HEK293T (cell line): ENCODE measurements at regions not wholly inside any gene's neighbourhood (a gene's known extent, or its start where the extent isn't known, plus 50 kb on each side); places are given as distances from the start of the nearest gene placed in this dataset.

Experiments used
- BHLHE40 ChIP-seq: fragments of 450-650 bp; IDR thresholded peaks from 2 replicates; pipeline ENCODE4 v1.6.1; 2016; ENCODE audit warnings: mild to moderate bottlenecking, moderate library complexity, borderline replicate concordance
- ELF4 ChIP-seq: fragments of 450-650 bp; IDR thresholded peaks from 2 replicates; pipeline ENCODE4 v1.6.1; 2017; ENCODE audit warnings: antibody characterized with exemption
- FOXA1 ChIP-seq: fragments of 450-650 bp; IDR thresholded peaks from 2 replicates; pipeline ENCODE4 v1.6.1; 2016; ENCODE audit warnings: mild to moderate bottlenecking
- FOXK2 ChIP-seq: fragments of 450-650 bp; IDR thresholded peaks from 2 replicates; pipeline ENCODE4 v1.6.1; 2016; ENCODE audit warnings: mild to moderate bottlenecking
- FOXM1 ChIP-seq: fragments of 450-650 bp; IDR thresholded peaks from 2 replicates; pipeline ENCODE4 v1.6.1; 2017; ENCODE audit warnings: mild to moderate bottlenecking, borderline replicate concordance
- HDGF ChIP-seq: fragments of 450-650 bp; IDR thresholded peaks from 2 replicates; pipeline ENCODE4 v1.6.1; 2017; ENCODE audit warnings: antibody characterized with exemption, borderline replicate concordance
- L3MBTL2 ChIP-seq: fragments of 450-650 bp; conservative IDR thresholded peaks from 2 replicates; pipeline ENCODE4 v1.6.1; 2016; ENCODE audit warnings: mild to moderate bottlenecking
- NFRKB ChIP-seq: fragments of 450-650 bp; IDR thresholded peaks from 2 replicates; pipeline ENCODE4 v1.6.1; 2016; ENCODE audit warnings: mild to moderate bottlenecking, moderate library complexity
- SP1 ChIP-seq: fragments of 450-650 bp; IDR thresholded peaks from 2 replicates; pipeline ENCODE4 v1.6.1; 2017
- SUZ12 ChIP-seq: fragments of 450-650 bp; IDR thresholded peaks from 2 replicates; pipeline ENCODE4 v1.6.1; 2016; ENCODE audit warnings: mild to moderate bottlenecking
- ZNF384 ChIP-seq: fragments of 450-650 bp; IDR thresholded peaks from 2 replicates; pipeline ENCODE4 v1.6.1; 2016

GRCh38 chr2:150699218-150699617 is 211.8 kb upstream of the RND3 start:
- TF ChIP-seq SP1 (no peak), FOXK2 (no peak), BHLHE40 (no peak), NFRKB (no peak), HDGF (no peak), SUZ12 (no peak), FOXM1 (no peak), FOXA1 (no peak), ZNF384 (no peak), L3MBTL2 (no peak), ELF4 (no peak)
